ENCODE measurements at regions not wholly inside any gene's neighbourhood (a gene's known extent, or its start where the extent isn't known, plus 50 kb on each side); places are given as distances from the start of the nearest gene placed in this dataset.
"Not testable (repeated sequence)": the region's sequence is repeated elsewhere in the genome, so short reads cannot be mapped to it uniquely, and the experiment has no call there.

- DNase-seq: no peak
These were observed 89.2 kb upstream of the PCED1B start for GRCh38 chr12:46990211-46990610.

GRCh38 chr12:46992051-46992450 is 87.4 kb upstream of the PCED1B start:
- DNase-seq: not testable (repeated sequence)

GRCh38 chr12:46998811-46999368 is 80.5 kb upstream of the PCED1B start:
- DNase-seq: no peak

- DNase-seq: no peak
These were observed 74.8 kb upstream of the PCED1B start for GRCh38 chr12:47004634-47005033.

GRCh38 chr12:47007048-47007447 is 72.4 kb upstream of the PCED1B start:
- DNase-seq: no peak

GRCh38 chr12:47012552-47012951 is 66.9 kb upstream of the PCED1B start:
- DNase-seq: no peak

GRCh38 chr12:47014474-47014873 is 64.9 kb upstream of the PCED1B start:
- DNase-seq: no peak

- no peak for DNase-seq
These were observed 64.0 kb upstream of the PCED1B start for GRCh38 chr12:47015381-47015780.

GRCh38 chr12:47017041-47017713 is 62.2 kb upstream of the PCED1B start:
- no peak for DNase-seq

- no peak for DNase-seq
These were observed 61.4 kb upstream of the PCED1B start for GRCh38 chr12:47017901-47018475.

GRCh38 chr12:47020211-47020821 is 59.1 kb upstream of the PCED1B start:
- no peak for DNase-seq

- DNase-seq: peak; percentile 55
These were observed 58.1 kb upstream of the PCED1B start for GRCh38 chr12:47021298-47021697.

GRCh38 chr12:47022296-47022695 is 57.1 kb upstream of the PCED1B start:
- DNase-seq: no peak

- DNase-seq: no peak
These were observed 56.1 kb upstream of the PCED1B start for GRCh38 chr12:47023311-47023710.

- DNase-seq: no peak
These were observed 55.5 kb upstream of the PCED1B start for GRCh38 chr12:47023953-47024352.

- DNase-seq: no peak
These were observed 55.0 kb upstream of the PCED1B start for GRCh38 chr12:47024463-47024862.

- DNase-seq: no peak
These were observed 54.1 kb upstream of the PCED1B start for GRCh38 chr12:47025349-47025748.

GRCh38 chr12:47025798-47026197 is 53.6 kb upstream of the PCED1B start:
- DNase-seq: no peak

- DNase-seq: no peak
These were observed 53.1 kb upstream of the PCED1B start for GRCh38 chr12:47026291-47026690.

Measured in GDM1 (cell line).